ENCODE measurements at regions not wholly inside any gene's neighbourhood (a gene's known extent, or its start where the extent isn't known, plus 50 kb on each side); places are given as distances from the start of the nearest gene placed in this dataset.

DNA sequence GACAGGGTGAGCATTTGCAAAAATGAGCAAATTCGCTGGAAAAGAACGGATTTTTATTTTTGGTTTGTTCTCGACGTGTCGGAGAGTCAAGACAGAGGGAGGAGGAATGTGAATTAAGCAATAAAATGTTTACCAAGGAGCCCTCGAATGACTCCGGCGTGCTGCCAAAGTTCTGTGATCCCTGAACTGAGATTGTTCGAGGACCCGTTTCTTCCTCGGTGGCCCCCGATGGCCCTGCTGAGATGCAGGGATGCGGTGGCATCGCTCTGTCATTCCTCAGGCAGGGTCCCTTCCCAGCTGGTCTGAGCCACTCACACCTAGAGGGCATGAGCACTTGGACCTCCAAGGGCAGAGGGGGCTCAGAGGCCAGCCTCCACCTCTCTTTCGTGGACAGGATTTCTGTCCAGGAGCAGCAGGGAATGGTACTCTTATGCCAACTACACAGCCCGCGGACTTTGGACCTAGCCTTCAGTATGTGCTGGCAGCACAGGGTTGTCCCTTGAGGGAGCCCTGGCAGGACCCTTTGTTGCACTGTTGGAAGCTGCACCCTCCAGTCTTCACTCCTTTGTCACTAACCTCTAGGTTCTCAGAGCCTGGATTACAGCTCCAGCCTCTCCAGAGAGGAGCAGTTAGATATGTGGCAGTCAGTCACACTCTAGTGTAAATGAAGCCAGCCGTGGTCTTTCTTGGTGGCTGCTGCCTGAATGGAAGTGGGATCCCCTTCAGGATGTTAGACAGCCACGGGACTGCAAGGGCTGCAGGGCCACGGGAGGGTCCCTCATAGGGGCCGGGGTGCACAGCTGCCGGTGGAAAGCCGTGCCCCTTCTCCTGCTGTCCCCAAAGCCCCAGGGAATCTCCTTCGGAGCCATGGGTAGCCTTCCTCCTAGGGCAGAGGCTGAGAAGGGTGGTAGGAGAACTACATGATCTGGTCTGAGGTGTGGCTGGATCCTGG lies 109.4 kb upstream of the ANO1 start:
- Histone ChIP-seq H3K9me3 (ENCODE audit: control insufficient read depth, low read length) (no peaks in the 10 kb centered on the region), H3K27ac (ENCODE audit: low read depth, low read length, severe bottlenecking) (no peak overlapping the region), H3K4me1 (ENCODE audit: control insufficient read depth, insufficient read depth, low read length, poor library complexity, severe bottlenecking) (peaks cover 16% of the 10 kb centered on the region), H3K36me3 (ENCODE audit: control insufficient read depth, insufficient read depth, low read length) (no peaks in the 10 kb centered on the region), H3K4me3 (ENCODE audit: extremely low read depth, insufficient read depth, low read length, poor library complexity, severe bottlenecking) (no peak overlapping the region)
- WGBS, 2 experiments (ENCODE audit: insufficient coverage in 2 of 2) = 90 to 91% methylated on average over 24 of the region's 24 CpGs

GRCh38 chr11:69969890-69970784 lies 108.0 kb upstream of the ANO1 start:
- H3K4me3 ChIP-seq (ENCODE audit: extremely low read depth, insufficient read depth, low read length, poor library complexity, severe bottlenecking) = no peak overlapping the region
- WGBS, 2 experiments (ENCODE audit: insufficient coverage in 2 of 2) = 59 to 62% methylated on average over 15 to 18 of the region's 21 CpGs
- peak overlapping the region; percentile 59 for H3K27ac ChIP-seq (ENCODE audit: low read depth, low read length, severe bottlenecking)
- no peaks in the 10 kb centered on the region for H3K9me3 ChIP-seq (ENCODE audit: control insufficient read depth, low read length)
- H3K36me3 ChIP-seq (ENCODE audit: control insufficient read depth, insufficient read depth, low read length) = no peaks in the 10 kb centered on the region
- H3K4me1 ChIP-seq (ENCODE audit: control insufficient read depth, insufficient read depth, low read length, poor library complexity, severe bottlenecking) = peaks cover 13% of the 10 kb centered on the region

DNA sequence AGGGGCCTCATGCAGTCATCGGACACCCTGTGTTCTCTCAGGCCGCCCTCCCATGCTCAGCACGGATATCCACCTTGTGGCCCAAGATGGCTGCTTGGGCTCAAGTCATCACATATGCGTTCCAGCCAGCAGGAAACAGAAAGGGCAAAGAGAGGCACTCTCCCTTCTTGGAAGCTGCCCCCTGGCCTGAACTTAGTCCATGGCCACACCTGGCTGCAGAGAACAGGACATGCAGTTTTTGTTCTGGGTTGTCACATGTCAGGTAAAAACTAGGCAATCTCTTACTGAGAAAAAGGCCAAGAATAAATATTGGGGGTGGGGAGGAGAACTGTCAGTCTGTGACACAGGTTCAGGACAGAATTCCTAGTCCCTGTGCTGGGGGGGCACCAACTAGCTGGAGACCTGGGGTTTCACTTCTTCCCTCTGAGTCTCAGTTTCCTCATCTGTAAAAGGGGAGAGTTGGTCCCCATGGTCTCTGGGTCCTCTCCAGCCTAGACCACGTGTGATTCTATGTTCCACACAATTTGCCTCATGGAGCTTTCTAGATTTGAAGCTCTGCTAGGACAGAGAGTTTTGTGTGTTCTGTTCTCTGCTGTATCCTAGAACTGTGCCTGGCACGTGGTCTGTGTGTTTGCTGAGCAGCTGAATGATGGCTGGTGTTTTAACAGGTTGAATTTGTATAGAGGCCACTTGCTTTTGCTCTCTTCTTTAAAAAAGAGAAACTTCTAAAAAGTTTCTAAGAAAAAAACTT lies 107.2 kb upstream of the ANO1 start:
- Histone ChIP-seq H3K4me3 (ENCODE audit: extremely low read depth, insufficient read depth, low read length, poor library complexity, severe bottlenecking) (no peak overlapping the region), H3K9me3 (ENCODE audit: control insufficient read depth, low read length) (no peaks in the 10 kb centered on the region), H3K27ac (ENCODE audit: low read depth, low read length, severe bottlenecking) (peak overlapping the region; percentile 59), H3K36me3 (ENCODE audit: control insufficient read depth, insufficient read depth, low read length) (no peaks in the 10 kb centered on the region), H3K4me1 (ENCODE audit: control insufficient read depth, insufficient read depth, low read length, poor library complexity, severe bottlenecking) (peaks cover 13% of the 10 kb centered on the region)
- 90 to 96% methylated on average over 4 to 5 of the region's 6 CpGs for WGBS, 2 experiments (ENCODE audit: insufficient coverage in 2 of 2)

- peaks cover 13% of the 10 kb centered on the region for H3K4me1 ChIP-seq (ENCODE audit: control insufficient read depth, insufficient read depth, low read length, poor library complexity, severe bottlenecking)
- no peak overlapping the region for H3K27ac ChIP-seq (ENCODE audit: low read depth, low read length, severe bottlenecking)
- H3K4me3 ChIP-seq (ENCODE audit: extremely low read depth, insufficient read depth, low read length, poor library complexity, severe bottlenecking) = no peak overlapping the region
- WGBS, 2 experiments (ENCODE audit: insufficient coverage in 2 of 2) = 80 to 87% methylated on average over 4 to 8 of the region's 11 CpGs
- no peaks in the 10 kb centered on the region for H3K36me3 ChIP-seq (ENCODE audit: control insufficient read depth, insufficient read depth, low read length)
- H3K9me3 ChIP-seq (ENCODE audit: control insufficient read depth, low read length) = no peaks in the 10 kb centered on the region
Observed at GRCh38 chr11:69971741-69972140, 106.4 kb upstream of the ANO1 start.

DNA sequence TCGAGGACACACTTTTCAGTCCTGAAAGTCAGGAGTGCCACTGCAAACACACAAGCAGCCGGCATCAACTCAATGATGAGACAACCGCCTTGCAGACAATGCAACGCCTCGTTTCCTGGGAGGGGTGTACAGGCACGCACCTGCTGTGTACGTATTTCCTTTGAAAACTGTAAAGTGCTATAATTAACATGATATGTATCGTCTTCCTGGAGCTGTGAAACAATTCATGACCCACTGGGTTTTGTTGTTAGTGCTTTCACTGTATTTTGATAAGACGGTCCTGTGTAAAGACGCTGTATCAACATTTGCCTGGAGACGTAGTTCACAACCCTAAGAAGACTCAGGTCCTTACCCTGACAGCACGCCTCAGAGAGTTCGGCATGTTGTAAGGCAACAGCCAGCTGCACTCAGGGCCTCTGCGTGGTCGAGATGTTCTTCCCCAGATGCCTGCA lies 105.7 kb upstream of the ANO1 start:
- Histone ChIP-seq H3K36me3 (ENCODE audit: control insufficient read depth, insufficient read depth, low read length) (no peaks in the 10 kb centered on the region), H3K9me3 (ENCODE audit: control insufficient read depth, low read length) (no peaks in the 10 kb centered on the region), H3K4me3 (ENCODE audit: extremely low read depth, insufficient read depth, low read length, poor library complexity, severe bottlenecking) (no peak overlapping the region), H3K4me1 (ENCODE audit: control insufficient read depth, insufficient read depth, low read length, poor library complexity, severe bottlenecking) (peaks cover 13% of the 10 kb centered on the region), H3K27ac (ENCODE audit: low read depth, low read length, severe bottlenecking) (no peak overlapping the region)
- WGBS, 2 experiments (ENCODE audit: insufficient coverage in 2 of 2) = 96% methylated on average over 12 to 15 of the region's 15 CpGs

DNA sequence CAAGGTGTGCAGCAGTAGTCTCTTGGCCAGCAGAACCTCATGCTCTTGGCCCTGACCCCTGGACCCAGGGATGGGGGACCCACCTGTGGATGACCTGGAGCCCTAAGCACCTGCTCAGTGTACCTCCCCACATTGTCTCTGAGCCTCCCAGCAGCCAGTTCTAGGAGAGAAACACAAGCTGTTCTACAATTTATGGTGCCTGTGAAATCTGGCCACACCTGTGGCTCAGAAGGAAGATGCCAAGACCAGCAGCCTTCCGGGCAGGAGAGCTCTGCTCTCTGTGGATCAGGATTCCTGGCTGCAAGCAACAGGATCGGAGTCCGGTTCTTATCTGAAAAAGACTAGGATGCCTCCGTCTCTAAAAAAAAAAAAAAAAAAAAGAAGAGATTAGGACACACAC lies 103.6 kb upstream of the ANO1 start:
- peaks cover 12% of the 10 kb centered on the region for H3K4me1 ChIP-seq (ENCODE audit: control insufficient read depth, insufficient read depth, low read length, poor library complexity, severe bottlenecking)
- no peak overlapping the region for H3K27ac ChIP-seq (ENCODE audit: low read depth, low read length, severe bottlenecking)
- H3K36me3 ChIP-seq (ENCODE audit: control insufficient read depth, insufficient read depth, low read length) = no peaks in the 10 kb centered on the region
- H3K4me3 ChIP-seq (ENCODE audit: extremely low read depth, insufficient read depth, low read length, poor library complexity, severe bottlenecking) = no peak overlapping the region
- no peaks in the 10 kb centered on the region for H3K9me3 ChIP-seq (ENCODE audit: control insufficient read depth, low read length)
- WGBS, 2 experiments (ENCODE audit: insufficient coverage in 2 of 2) = 96 to 100% methylated on average over 1 to 4 of the region's 4 CpGs

- H3K4me3 ChIP-seq (ENCODE audit: extremely low read depth, insufficient read depth, low read length, poor library complexity, severe bottlenecking) = no peak overlapping the region
- H3K27ac ChIP-seq (ENCODE audit: low read depth, low read length, severe bottlenecking) = no peak overlapping the region
Observed at GRCh38 chr11:69975822-69976221, 102.3 kb upstream of the ANO1 start.

DNA sequence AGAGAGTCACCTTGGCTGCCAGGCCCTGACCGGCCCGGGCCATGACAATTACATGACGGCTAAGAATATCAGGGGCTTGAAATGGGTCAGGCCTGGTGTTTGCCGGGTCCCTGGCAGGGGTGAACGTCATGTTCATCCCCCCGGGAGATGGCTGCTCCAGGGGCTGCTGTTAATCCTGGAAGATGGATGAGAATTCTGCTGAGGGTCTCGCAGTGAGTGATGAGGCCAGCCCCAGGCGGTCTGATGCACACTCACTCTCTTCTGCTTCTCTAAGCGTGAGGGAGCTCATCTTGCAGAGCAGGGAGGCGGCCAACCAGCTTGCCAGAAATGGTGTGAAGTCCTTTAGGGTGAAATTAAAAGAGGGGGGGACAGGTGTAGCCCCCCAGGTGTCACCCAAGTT lies 101.3 kb upstream of the ANO1 start:
- Histone ChIP-seq H3K27ac (ENCODE audit: low read depth, low read length, severe bottlenecking) (no peak overlapping the region), H3K4me3 (ENCODE audit: extremely low read depth, insufficient read depth, low read length, poor library complexity, severe bottlenecking) (no peak overlapping the region), H3K9me3 (ENCODE audit: control insufficient read depth, low read length) (no peaks in the 10 kb centered on the region), H3K4me1 (ENCODE audit: control insufficient read depth, insufficient read depth, low read length, poor library complexity, severe bottlenecking) (no peaks in the 10 kb centered on the region), H3K36me3 (ENCODE audit: control insufficient read depth, insufficient read depth, low read length) (no peaks in the 10 kb centered on the region)
- 86 to 97% methylated on average over 8 to 9 of the region's 10 CpGs for WGBS, 2 experiments (ENCODE audit: insufficient coverage in 2 of 2)

More at GRCh38 chr11:69975822-69976221, 102.3 kb upstream of the ANO1 start:
- H3K9me3 ChIP-seq (ENCODE audit: control insufficient read depth, low read length) = no peaks in the 10 kb centered on the region
- H3K36me3 ChIP-seq (ENCODE audit: control insufficient read depth, insufficient read depth, low read length) = no peaks in the 10 kb centered on the region
- WGBS, 2 experiments (ENCODE audit: insufficient coverage in 2 of 2) = 92% methylated on average over 6 to 7 of the region's 7 CpGs
- no peaks in the 10 kb centered on the region for H3K4me1 ChIP-seq (ENCODE audit: control insufficient read depth, insufficient read depth, low read length, poor library complexity, severe bottlenecking)

DNA sequence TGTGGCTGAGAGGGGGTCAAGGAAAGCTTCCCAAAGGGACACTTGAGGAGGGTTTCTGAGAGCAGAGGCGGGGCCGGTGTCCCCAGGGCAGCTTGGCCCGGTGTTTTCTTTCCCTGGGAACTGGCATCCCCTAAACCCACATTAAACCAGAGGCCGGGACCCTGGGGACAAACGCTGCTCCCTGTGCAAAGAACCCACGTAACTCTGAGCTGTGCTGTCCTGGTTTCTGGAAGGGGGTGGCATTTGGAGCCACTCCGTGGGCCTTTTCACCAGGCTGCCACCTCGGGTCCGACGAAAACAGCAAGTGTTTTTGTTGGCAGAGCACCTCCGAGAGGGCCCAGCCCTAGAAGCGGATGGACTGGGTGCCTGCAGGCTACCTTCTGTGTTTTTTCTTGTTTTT lies 100.2 kb upstream of the ANO1 start:
- WGBS, 2 experiments (ENCODE audit: insufficient coverage in 2 of 2) = 91 to 95% methylated on average over 8 to 9 of the region's 12 CpGs
- Histone ChIP-seq H3K27ac (ENCODE audit: low read depth, low read length, severe bottlenecking) (no peak overlapping the region), H3K4me1 (ENCODE audit: control insufficient read depth, insufficient read depth, low read length, poor library complexity, severe bottlenecking) (no peaks in the 10 kb centered on the region), H3K9me3 (ENCODE audit: control insufficient read depth, low read length) (no peaks in the 10 kb centered on the region), H3K36me3 (ENCODE audit: control insufficient read depth, insufficient read depth, low read length) (no peaks in the 10 kb centered on the region), H3K4me3 (ENCODE audit: extremely low read depth, insufficient read depth, low read length, poor library complexity, severe bottlenecking) (no peak overlapping the region)
